Endothelial cell of hepatic sinusoid (primary cell): ENCODE measurements at regions not wholly inside any gene's neighbourhood (a gene's known extent, or its start where the extent isn't known, plus 50 kb on each side); places are given as distances from the start of the nearest gene placed in this dataset.
"Not testable (repeated sequence)": the region's sequence is repeated elsewhere in the genome, so short reads cannot be mapped to it uniquely, and the experiment has no call there.

ENCODE experiments used
- in situ Hi-C: cut with HindIII; loops from 2 replicates; pipeline ENCODE4 v1.10.0; 2017; ENCODE audit warnings: low sequenced_read_pairs

- in situ Hi-C loops, result no loop called here
These were observed 182.2 kb upstream of the TNC start for GRCh38 chr9:115300116-115300515.

GRCh38 chr9:115300874-115301273, 182.9 kb upstream of the TNC start:
- in situ Hi-C loops, result no loop called here

DNA sequence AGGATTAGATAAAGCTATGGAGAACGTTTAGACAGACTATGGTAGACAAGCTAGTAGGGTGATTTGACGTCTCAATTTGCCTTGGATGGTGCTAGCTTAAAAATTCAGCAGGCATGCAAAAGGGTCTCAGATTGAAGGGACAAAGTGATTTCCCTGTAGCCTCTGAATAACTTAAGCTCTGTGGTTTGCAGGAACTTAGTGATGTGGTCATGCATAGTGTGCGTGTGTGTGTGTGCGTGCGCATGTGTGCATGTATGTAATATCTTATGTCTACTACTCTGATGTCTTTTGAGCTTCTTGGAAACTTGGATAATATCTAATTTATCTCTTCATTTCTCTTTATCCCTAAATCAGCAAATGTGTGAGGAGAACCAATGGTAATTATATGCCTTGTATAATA, 183.6 kb upstream of the TNC start:
- in situ Hi-C loops, result no loop called here

DNA sequence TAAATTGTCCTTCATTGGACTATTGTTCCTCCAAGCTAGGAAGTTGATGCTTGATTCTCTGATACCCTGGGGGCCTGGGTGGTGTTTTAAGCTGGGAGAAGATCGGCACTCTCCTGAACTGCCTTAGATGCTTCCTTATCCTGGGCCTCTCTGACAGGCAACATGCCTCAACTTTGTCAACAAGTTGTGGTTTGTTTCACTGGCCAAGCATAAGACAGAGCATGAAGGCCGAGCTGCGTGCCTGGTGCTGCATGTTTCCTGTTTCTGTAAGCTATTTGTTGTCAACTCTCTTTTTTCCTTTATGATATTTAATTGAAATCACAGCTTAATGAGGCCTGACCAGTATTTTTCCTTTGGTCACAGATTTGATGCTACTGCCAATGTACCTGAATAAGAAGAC, 187.6 kb upstream of the TNC start:
- in situ Hi-C loops, result no loop called here

GRCh38 chr9:115306865-115307264, 188.9 kb upstream of the TNC start:
- in situ Hi-C loops, result no loop called here

DNA sequence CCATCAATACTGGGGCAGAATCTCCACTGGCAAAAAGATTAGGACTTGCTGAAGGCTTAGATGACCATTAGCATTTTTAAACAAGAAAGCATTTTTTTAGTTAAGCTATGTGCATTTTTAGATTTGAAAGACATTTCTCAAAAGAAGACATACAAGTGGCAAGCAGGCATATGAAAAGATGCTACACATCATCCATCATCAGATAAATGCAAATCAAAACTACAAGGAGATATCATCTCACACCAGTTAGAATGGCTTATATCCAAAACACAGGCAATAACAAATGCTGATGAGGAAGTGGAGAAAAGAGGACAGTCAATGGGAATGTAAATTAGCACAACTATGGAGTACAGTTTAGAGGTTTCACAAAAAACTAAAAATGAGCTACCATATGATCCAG, 195.6 kb upstream of the TNC start:
- in situ Hi-C loops, result no loop called here

DNA sequence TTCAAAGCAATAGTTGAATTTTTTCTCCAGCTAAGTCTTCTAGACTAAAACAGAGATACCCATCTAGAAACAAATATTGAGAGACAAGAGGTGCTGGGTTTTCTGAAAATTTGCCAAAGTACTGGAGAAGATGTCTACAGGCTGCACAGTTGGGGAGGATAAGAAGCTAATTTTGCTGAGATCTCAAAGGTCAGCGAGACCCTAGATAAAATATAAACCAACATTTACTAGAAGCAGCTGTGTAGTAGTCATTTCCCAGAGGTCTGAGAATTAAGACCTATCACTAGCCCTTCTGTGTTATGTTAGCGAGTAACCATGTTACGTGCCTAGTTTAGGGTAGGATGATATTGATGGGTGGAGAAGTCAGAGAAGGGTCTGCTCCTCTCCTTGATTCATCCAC, 208.5 kb upstream of the TNC start:
- in situ Hi-C loops, result no loop called here

GRCh38 chr9:115327436-115328122, 209.6 kb upstream of the TNC start:
- in situ Hi-C loops, result no loop called here

DNA sequence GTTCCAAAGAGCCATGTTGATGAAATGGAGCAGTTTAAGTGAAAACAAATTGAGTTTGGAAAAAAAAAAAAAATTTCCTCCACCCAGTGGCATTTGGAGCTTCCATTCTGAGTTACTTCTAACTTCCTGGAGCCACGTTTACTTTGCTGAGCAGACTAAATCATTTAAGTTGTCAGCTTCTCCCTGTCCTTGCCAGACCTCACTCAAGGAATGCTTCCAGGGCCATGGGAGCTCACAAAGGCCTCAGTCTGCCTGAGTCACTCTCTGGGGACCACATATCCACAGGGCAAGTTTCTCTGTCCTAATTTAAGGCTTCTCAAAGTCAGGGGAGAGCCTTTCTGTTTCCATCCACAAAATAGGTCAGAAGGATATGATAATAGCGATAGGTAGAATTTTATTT, 210.3 kb upstream of the TNC start:
- in situ Hi-C loops, result no loop called here

- in situ Hi-C loops, result no loop called here
These were observed 210.7 kb upstream of the TNC start for GRCh38 chr9:115328677-115329076.

DNA sequence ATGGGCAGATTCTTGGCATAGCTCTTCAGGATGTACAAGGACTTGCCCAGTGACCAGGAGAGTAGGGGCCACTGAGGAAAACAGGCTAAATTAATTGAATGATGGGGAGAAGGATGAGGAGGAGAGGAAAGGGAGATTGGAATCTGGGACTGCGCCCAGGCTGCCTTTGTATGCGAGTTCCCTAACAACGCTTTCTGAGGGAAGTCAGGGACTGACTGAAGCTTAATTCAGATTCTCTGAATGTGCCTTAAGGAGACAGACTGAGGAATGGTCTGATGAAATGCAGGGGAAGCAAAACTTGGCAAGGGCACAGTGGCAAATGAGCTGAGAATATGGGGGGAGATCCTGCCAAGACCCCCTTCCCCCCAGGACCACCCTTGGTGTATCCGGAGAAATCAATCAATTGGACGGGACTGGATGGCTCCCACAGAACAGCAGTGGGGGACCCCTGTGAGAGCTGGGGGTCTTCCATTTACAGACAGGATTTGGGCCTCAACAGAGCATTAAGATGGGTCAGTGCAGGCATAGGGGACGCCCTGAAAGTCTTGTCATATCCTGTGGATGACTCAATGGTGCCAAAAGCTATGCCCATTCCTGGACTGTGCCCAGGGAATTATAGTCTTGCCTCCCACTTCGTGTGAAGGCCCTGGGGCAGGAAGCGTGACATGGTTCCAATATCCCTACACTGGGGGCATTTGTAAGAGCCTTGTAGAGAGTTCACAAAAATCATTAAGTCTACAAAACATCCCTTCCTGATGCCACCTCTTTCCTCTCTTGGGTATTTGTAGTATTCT, 215.5 kb upstream of the TNC start:
- in situ Hi-C loops, result loop anchor here (5.0 kb wide), 1 partner anchor 59 kb away; no protein-coding TSS in a partner anchor

GRCh38 chr9:115335439-115335838, 217.5 kb upstream of the TNC start:
- in situ Hi-C loops, result no loop called here

- in situ Hi-C loops, result no loop called here
These were observed 222.4 kb upstream of the TNC start for GRCh38 chr9:115340314-115340713.

GRCh38 chr9:115341426-115341825, 223.5 kb upstream of the TNC start:
- in situ Hi-C loops, result no loop called here

DNA sequence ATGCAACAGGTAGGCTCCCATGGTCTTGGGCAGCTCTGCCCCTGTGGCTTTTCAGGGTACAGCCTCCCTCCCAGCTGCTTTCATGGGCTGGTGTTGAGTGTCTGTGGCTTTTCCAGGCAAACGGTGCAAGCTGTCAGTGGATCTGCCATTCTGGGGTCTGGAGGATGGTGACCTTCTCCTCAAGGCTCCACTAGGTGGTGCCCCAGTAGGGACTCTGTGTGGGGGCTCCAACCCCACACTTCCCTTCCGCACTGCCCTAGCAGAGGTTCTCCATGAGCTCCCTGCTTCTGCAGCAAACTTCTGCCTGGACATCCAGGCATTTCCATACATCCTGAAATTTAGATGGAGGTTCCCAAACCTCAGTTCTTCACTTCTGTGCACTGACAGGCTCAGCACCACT, 229.8 kb upstream of the TNC start:
- in situ Hi-C loops, result not testable (repeated sequence)

GRCh38 chr9:115348936-115349335, 231.0 kb upstream of the TNC start:
- in situ Hi-C loops, result not testable (repeated sequence)

GRCh38 chr9:115349542-115349941, 231.6 kb upstream of the TNC start:
- in situ Hi-C loops, result no loop called here

- in situ Hi-C loops, result no loop called here
These were observed 232.6 kb upstream of the TNC start for GRCh38 chr9:115350548-115350947.

DNA sequence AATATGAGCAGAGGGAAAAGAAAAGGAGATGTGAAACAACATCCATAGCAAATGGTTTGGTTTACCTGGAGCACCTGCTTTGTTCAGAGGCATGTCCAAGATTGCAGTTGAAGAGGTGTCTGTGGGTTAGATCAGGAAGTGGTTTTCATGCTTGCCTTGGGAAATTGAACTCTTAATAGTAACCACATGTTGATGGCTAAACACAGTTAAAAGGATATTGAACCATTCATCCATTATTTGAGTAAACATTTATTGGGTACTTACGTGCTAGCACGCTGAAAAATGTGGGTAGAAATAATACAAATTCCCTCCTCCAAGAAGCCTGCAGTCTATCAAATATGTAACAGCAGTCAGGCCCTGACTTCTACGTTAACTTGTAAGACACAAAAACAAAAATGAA, 235.7 kb upstream of the TNC start:
- in situ Hi-C loops, result no loop called here

- in situ Hi-C loops, result no loop called here
These were observed 239.9 kb upstream of the TNC start for GRCh38 chr9:115357821-115358220.

- in situ Hi-C loops, result no loop called here
These were observed 241.2 kb upstream of the TNC start for GRCh38 chr9:115359017-115359780.

DNA sequence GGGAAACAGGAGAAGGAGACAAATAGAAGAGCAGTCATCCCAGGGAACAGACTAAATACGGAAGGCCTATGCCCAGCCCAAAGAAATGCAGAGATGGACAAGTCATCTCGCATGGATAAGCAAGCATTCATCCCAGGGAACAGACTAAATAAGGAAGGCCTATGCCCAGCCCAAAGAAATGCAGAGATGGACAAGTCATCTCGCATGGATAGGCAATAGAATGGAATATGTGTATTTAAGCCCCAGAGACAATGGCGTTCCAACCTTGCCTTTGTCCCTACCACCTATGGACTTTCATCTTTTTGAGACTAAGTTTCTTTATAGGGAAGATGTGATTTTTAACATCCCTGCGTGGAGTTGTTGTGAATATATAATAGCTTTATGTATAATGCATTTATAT, 242.2 kb upstream of the TNC start:
- in situ Hi-C loops, result no loop called here
